ENCODE measurements at regions not wholly inside any gene's neighbourhood (a gene's known extent, or its start where the extent isn't known, plus 50 kb on each side); places are given as distances from the start of the nearest gene placed in this dataset.

GRCh38 chr6:150456902-150457643 is 88.3 kb downstream of the IYD start:
- TF ChIP-seq CTCF (IDR thresholded peaks at IDR 0.05; ENCODE audit: poor library complexity) (no peak), EZH2 (IDR thresholded peaks at IDR 0.05; ENCODE audit: borderline replicate concordance) (no peak)

Data from hepatocyte (in vitro differentiated cells).